ENCODE measurements at regions not wholly inside any gene's neighbourhood (a gene's known extent, or its start where the extent isn't known, plus 50 kb on each side); places are given as distances from the start of the nearest gene placed in this dataset.

DNA sequence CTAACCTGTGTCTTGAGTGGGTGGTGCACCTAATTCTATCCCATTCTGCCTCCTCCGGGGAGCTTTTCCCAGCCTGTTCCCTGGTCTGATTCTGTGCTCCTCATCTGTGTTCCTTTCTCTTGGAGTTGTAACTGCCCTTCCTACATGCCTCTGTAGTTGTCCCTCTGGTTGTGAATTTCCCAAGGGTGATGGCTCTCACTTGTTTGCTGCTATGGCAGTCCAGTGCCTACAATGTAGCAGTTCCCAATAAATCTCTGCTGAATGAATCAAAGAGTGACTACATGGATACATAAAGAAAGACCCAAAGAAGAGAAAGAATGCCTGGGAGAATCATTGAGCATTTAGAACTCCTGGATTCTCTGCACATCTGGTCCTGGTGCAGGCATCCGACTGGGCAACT is 141.6 kb downstream of the HS3ST1 start:
- no peak overlapping the region for H3K4me3 ChIP-seq
- intact Hi-C loops (cut with DNase I): no loop called here
- no peaks in the 10 kb centered on the region for H3K27me3 ChIP-seq
- DNase-seq (ENCODE audit: extremely low spot score): peak; percentile 80
- no peaks in the 10 kb centered on the region for H3K9me3 ChIP-seq
- H3K27ac ChIP-seq (replicated peaks in 1 of 4): no peak overlapping the region
- H3K4me1 ChIP-seq: no peaks in the 10 kb centered on the region
- TF ChIP-seq CTCF (IDR thresholded peaks at IDR 0.05) (no peak), EP300 (IDR thresholded peaks at IDR 0.05) (no peak), POLR2AphosphoS5 (IDR thresholded peaks at IDR 0.05) (no peak), POLR2A (IDR thresholded peaks at IDR 0.05; ENCODE audit: low read depth) (no peak)
- 92% methylated on average over 2 of the region's 2 CpGs for WGBS
- no peaks in the 10 kb centered on the region for H3K36me3 ChIP-seq

DNA sequence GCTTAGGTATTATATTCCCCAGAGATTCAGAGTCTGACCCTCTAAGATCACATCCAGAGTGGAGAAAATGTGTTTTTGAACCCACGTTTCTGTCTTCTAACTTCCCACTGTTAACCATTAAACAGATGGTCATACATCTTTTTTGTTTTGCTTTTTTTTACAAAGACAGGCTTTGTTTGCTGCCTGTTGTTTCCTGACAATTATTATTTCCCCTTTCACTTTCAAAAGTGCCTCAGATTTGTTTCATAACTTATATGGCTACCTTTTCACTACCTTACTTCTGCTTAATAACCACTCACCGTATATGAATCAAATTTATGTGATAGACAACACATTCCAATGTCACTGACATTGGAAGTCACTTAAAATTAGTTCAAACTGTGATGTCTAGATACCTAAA is 142.2 kb downstream of the HS3ST1 start:
- DNase-seq (ENCODE audit: extremely low spot score): no peak
- WGBS: 43% methylated on average over 2 of the region's 2 CpGs
- Histone ChIP-seq H3K4me1 (no peaks in the 10 kb centered on the region), H3K4me3 (no peak overlapping the region), H3K27me3 (no peaks in the 10 kb centered on the region), H3K36me3 (no peaks in the 10 kb centered on the region), H3K27ac (replicated peaks in 1 of 4) (no peak overlapping the region), H3K9me3 (no peaks in the 10 kb centered on the region)
- intact Hi-C loops (cut with DNase I): no loop called here
- TF ChIP-seq POLR2A (IDR thresholded peaks at IDR 0.05; ENCODE audit: low read depth): no peak
- no peak for TF ChIP-seq CTCF (IDR thresholded peaks at IDR 0.05)
- TF ChIP-seq EP300 (IDR thresholded peaks at IDR 0.05): no peak
- no peak for TF ChIP-seq POLR2AphosphoS5 (IDR thresholded peaks at IDR 0.05)

DNA sequence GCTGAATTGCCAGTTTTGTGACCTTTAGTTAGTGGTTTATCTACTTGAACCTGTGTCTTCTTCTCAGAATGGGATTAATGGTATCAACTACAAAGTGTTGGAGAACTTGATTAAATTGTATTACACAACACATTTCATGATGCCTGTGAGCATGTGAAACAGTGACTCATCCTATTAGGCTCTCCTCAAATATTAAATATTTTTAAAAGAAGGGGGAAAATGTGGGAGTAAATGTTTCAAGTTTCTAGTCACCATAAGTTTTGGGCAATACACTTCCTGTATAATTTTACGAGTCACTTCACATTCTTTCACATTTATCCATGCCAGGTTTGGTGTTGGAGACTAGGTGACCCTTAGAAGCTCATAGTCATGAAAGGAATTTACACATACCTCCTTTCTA is 147.0 kb downstream of the HS3ST1 start:
- Histone ChIP-seq H3K36me3 (no peaks in the 10 kb centered on the region), H3K4me3 (no peak overlapping the region), H3K27ac (replicated peaks in 1 of 4) (no peak overlapping the region), H3K27me3 (no peaks in the 10 kb centered on the region), H3K4me1 (no peaks in the 10 kb centered on the region), H3K9me3 (no peaks in the 10 kb centered on the region)
- intact Hi-C loops (cut with DNase I): no loop called here
- no peak for DNase-seq (ENCODE audit: extremely low spot score)
- TF ChIP-seq POLR2A (IDR thresholded peaks at IDR 0.05; ENCODE audit: low read depth) (no peak), CTCF (IDR thresholded peaks at IDR 0.05) (no peak), POLR2AphosphoS5 (IDR thresholded peaks at IDR 0.05) (no peak), EP300 (IDR thresholded peaks at IDR 0.05) (no peak)
- WGBS: 72% methylated on average over 1 of the region's 1 CpG

- intact Hi-C loops (cut with DNase I): no loop called here
- H3K27ac ChIP-seq (replicated peaks in 1 of 4): no peak overlapping the region
- TF ChIP-seq CTCF (IDR thresholded peaks at IDR 0.05) (no peak), POLR2AphosphoS5 (IDR thresholded peaks at IDR 0.05) (no peak), EP300 (IDR thresholded peaks at IDR 0.05) (no peak), POLR2A (IDR thresholded peaks at IDR 0.05; ENCODE audit: low read depth) (no peak)
- H3K27me3 ChIP-seq: no peaks in the 10 kb centered on the region
- no peaks in the 10 kb centered on the region for H3K36me3 ChIP-seq
- no peaks in the 10 kb centered on the region for H3K9me3 ChIP-seq
- WGBS: 86% methylated on average over 4 of the region's 4 CpGs
- H3K4me1 ChIP-seq: no peaks in the 10 kb centered on the region
- no peak for DNase-seq (ENCODE audit: extremely low spot score)
- no peak overlapping the region for H3K4me3 ChIP-seq
Observed at GRCh38 chr4:11271263-11271662, 157.4 kb downstream of the HS3ST1 start.

DNA sequence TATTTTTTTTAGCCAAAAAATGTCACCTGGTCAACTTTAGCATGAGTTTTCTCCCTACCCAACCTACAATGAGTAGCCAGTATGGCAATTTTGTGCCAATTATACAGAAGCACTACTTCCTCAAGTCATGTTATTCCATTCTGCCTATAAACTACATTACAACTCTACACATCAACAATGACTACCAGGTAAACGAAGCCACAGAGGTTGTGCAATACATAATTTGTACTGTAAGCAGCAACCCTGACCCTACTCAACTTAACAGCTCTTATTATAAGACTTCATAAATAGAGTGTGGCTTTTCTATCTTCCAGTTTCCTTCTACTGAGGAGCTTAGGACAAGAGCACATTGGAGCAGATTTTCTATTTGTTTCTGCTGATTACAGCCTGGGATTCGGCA is 160.5 kb downstream of the HS3ST1 start:
- H3K36me3 ChIP-seq: no peaks in the 10 kb centered on the region
- H3K27me3 ChIP-seq: no peaks in the 10 kb centered on the region
- H3K9me3 ChIP-seq: no peaks in the 10 kb centered on the region
- intact Hi-C loops (cut with DNase I): no loop called here
- DNase-seq (ENCODE audit: extremely low spot score): no peak
- no peak for TF ChIP-seq EP300 (IDR thresholded peaks at IDR 0.05)
- no peak for TF ChIP-seq POLR2AphosphoS5 (IDR thresholded peaks at IDR 0.05)
- TF ChIP-seq POLR2A (IDR thresholded peaks at IDR 0.05; ENCODE audit: low read depth): no peak
- no peak for TF ChIP-seq CTCF (IDR thresholded peaks at IDR 0.05)
- H3K4me3 ChIP-seq: no peak overlapping the region
- no peaks in the 10 kb centered on the region for H3K4me1 ChIP-seq
- no peak overlapping the region for H3K27ac ChIP-seq (replicated peaks in 1 of 4)
- 71% methylated on average over 2 of the region's 2 CpGs for WGBS
